HEK293 (cell line): ENCODE measurements at regions not wholly inside any gene's neighbourhood (a gene's known extent, or its start where the extent isn't known, plus 50 kb on each side); places are given as distances from the start of the nearest gene placed in this dataset.

Experiments
- CTCF ChIA-PET: fragments of 350-600 bp; formaldehyde crosslinking; extraction: SDS; loops from one replicate; lab custom pipeline; 2021; ENCODE audit warnings: antibody characterized with exemption; lab: Yijun Ruan, JAX
- POLR2A ChIA-PET: fragments of 300-600 bp; formaldehyde crosslinking; extraction: SDS; loops from one replicate; lab custom pipeline; 2020; ENCODE audit warnings: antibody characterized with exemption, inconsistent platforms; lab: Yijun Ruan, JAX
- H3K27ac ChIP-seq: fragments of 200-500 bp; sonication (Bioruptor generic); 2 replicates; pipeline ENCODE4 v1.5.1; 2014; ENCODE audit warnings: low read depth, low read length, control low read depth, inconsistent platforms; ENCODE audit errors: extremely low read depth
- H3K36me3 ChIP-seq, 2 experiments: fragments of 200-500 bp in 1 of 2; sonication (Bioruptor generic) in 1 of 2; 1 replicate in 1 of 2; 2 replicates in 1 of 2; pipeline ENCODE4 v1.5.1; 2014 to 2017; ENCODE audit warnings: inconsistent platforms in 2 of 2, low read length in 2 of 2; ENCODE audit not compliant: control insufficient read depth in 2 of 2, insufficient read depth in 1 of 2
- H3K4me1 ChIP-seq: fragments of 200-500 bp; sonication (Bioruptor generic); 2 replicates; pipeline ENCODE4 v1.5.1; 2014; ENCODE audit warnings: mild to moderate bottlenecking, low read length, inconsistent platforms; ENCODE audit not compliant: control insufficient read depth, insufficient read depth
- H3K4me3 ChIP-seq: 2 replicates; pipeline ENCODE4 v1.5.1; 2011; ENCODE audit warnings: low read depth, mild to moderate bottlenecking, control low read depth, low read length, moderate library complexity
- H3K9me3 ChIP-seq: fragments of 200-500 bp; sonication (Bioruptor generic); 2 replicates; pipeline ENCODE4 v1.5.1; 2014; ENCODE audit warnings: low read depth, low read length, inconsistent platforms; ENCODE audit not compliant: control insufficient read depth, insufficient read depth
- BCL11B ChIP-seq: fragments of 450-650 bp; formaldehyde crosslinking; IDR thresholded peaks from 2 replicates; pipeline ENCODE4 v1.5.1; 2016; ENCODE audit warnings: low read depth, missing biosample characterization, missing genetic modification characterization
- EGR2 ChIP-seq: fragments of 450-650 bp; formaldehyde crosslinking; IDR thresholded peaks from 2 replicates; pipeline ENCODE4 v1.5.1; 2016; ENCODE audit warnings: low read depth, missing biosample characterization, missing genetic modification characterization
- HIC1 ChIP-seq: fragments of 450-650 bp; formaldehyde crosslinking; IDR thresholded peaks from 2 replicates; pipeline ENCODE4 v1.5.1; 2016; ENCODE audit warnings: missing biosample characterization, missing genetic modification characterization
- KLF10 ChIP-seq: fragments of 450-650 bp; IDR thresholded peaks from 2 replicates; pipeline ENCODE4 v1.5.1; 2018; ENCODE audit warnings: missing biosample characterization, mild to moderate bottlenecking, missing genetic modification characterization
- KLF9 ChIP-seq: fragments of 450-650 bp; formaldehyde crosslinking; IDR thresholded peaks from 2 replicates; pipeline ENCODE4 v1.5.1; 2016; ENCODE audit warnings: missing biosample characterization, missing genetic modification characterization, low read depth
- OSR2 ChIP-seq: fragments of 450-650 bp; formaldehyde crosslinking; IDR thresholded peaks from 2 replicates; pipeline ENCODE4 v1.5.1; 2016; ENCODE audit warnings: missing biosample characterization, missing genetic modification characterization
- OVOL3 ChIP-seq: fragments of 450-650 bp; formaldehyde crosslinking; IDR thresholded peaks from 2 replicates; pipeline ENCODE4 v1.5.1; 2016; ENCODE audit warnings: missing biosample characterization, missing genetic modification characterization
- SCRT1 ChIP-seq: fragments of 450-650 bp; formaldehyde crosslinking; IDR thresholded peaks from 2 replicates; pipeline ENCODE4 v1.5.1; 2016; ENCODE audit warnings: missing biosample characterization, missing genetic modification characterization, borderline replicate concordance
- SCRT2 ChIP-seq: fragments of 450-650 bp; formaldehyde crosslinking; IDR thresholded peaks from 2 replicates; pipeline ENCODE4 v1.5.1; 2016; ENCODE audit warnings: missing biosample characterization, missing genetic modification characterization
- ZBTB1 ChIP-seq: fragments of 450-650 bp; formaldehyde crosslinking; IDR thresholded peaks from 2 replicates; pipeline ENCODE4 v1.5.1; 2016; ENCODE audit warnings: missing biosample characterization, missing genetic modification characterization
- ZNF114 ChIP-seq: fragments of 450-650 bp; formaldehyde crosslinking; IDR thresholded peaks from 2 replicates; pipeline ENCODE4 v1.5.0; 2017; ENCODE audit warnings: missing biosample characterization, missing genetic modification characterization
- ZNF140 ChIP-seq: fragments of 450-650 bp; formaldehyde crosslinking; IDR thresholded peaks from 2 replicates; pipeline ENCODE4 v1.5.1; 2016; ENCODE audit warnings: missing biosample characterization, missing genetic modification characterization
- ZNF175 ChIP-seq: fragments of 450-650 bp; formaldehyde crosslinking; IDR thresholded peaks from 2 replicates; pipeline ENCODE4 v1.5.1; 2016; ENCODE audit warnings: missing biosample characterization, missing genetic modification characterization
- ZNF214 ChIP-seq: fragments of 450-650 bp; formaldehyde crosslinking; IDR thresholded peaks from 2 replicates; pipeline ENCODE4 v1.5.1; 2017; ENCODE audit warnings: missing biosample characterization, mild to moderate bottlenecking, missing genetic modification characterization, borderline replicate concordance
- ZNF223 ChIP-seq: fragments of 450-650 bp; formaldehyde crosslinking; IDR thresholded peaks from 2 replicates; pipeline ENCODE4 v1.5.1; 2016; ENCODE audit warnings: missing biosample characterization, missing genetic modification characterization
- ZNF335 ChIP-seq: fragments of 450-650 bp; formaldehyde crosslinking; conservative IDR thresholded peaks from 2 replicates; pipeline ENCODE4 v1.5.1; 2016; ENCODE audit warnings: missing biosample characterization, missing genetic modification characterization
- ZNF350 ChIP-seq: fragments of 450-650 bp; formaldehyde crosslinking; IDR thresholded peaks from 2 replicates; pipeline ENCODE4 v1.5.0; 2017; ENCODE audit warnings: missing biosample characterization, mild to moderate bottlenecking, missing genetic modification characterization
- ZNF514 ChIP-seq: fragments of 450-650 bp; formaldehyde crosslinking; IDR thresholded peaks from 2 replicates; pipeline ENCODE4 v1.5.1; 2016; ENCODE audit warnings: missing biosample characterization, missing genetic modification characterization
- ZNF596 ChIP-seq: fragments of 450-650 bp; IDR thresholded peaks from 2 replicates; pipeline ENCODE4 v1.5.0; 2018; ENCODE audit warnings: missing biosample characterization, mild to moderate bottlenecking, missing genetic modification characterization, moderate library complexity
- ZNF621 ChIP-seq: fragments of 450-650 bp; formaldehyde crosslinking; IDR thresholded peaks from 2 replicates; pipeline ENCODE4 v1.5.1; 2017; ENCODE audit warnings: missing biosample characterization, missing genetic modification characterization
- ZNF830 ChIP-seq: fragments of 450-650 bp; IDR thresholded peaks from 2 replicates; pipeline ENCODE4 v1.5.0; 2018; ENCODE audit warnings: missing biosample characterization, missing genetic modification characterization, low read depth, mild to moderate bottlenecking, moderate library complexity
- TF ChIP-seq, protein P1 (sequence below): fragments of 450-650 bp; formaldehyde crosslinking; IDR thresholded peaks from 2 replicates; pipeline ENCODE4 v1.5.1; 2016; ENCODE audit warnings: missing biosample characterization, missing genetic modification characterization
- TF ChIP-seq, protein P2 (sequence below): fragments of 450-650 bp; formaldehyde crosslinking; IDR thresholded peaks from 2 replicates; pipeline ENCODE4 v1.5.1; 2017; ENCODE audit warnings: missing biosample characterization, missing genetic modification characterization
- TF ChIP-seq, protein P3 (sequence below): fragments of 450-650 bp; formaldehyde crosslinking; IDR thresholded peaks from 2 replicates; pipeline ENCODE4 v1.5.1; 2016; ENCODE audit warnings: missing biosample characterization, missing genetic modification characterization, borderline replicate concordance

- CTCF ChIA-PET, result no interaction called here
- Histone ChIP-seq H3K4me3 (no peak overlapping the region), H3K36me3 (no peaks in the 10 kb centered on the region), H3K4me1 (no peaks in the 10 kb centered on the region), H3K27ac (no peak overlapping the region), H3K9me3 (no peaks in the 10 kb centered on the region)
- TF ChIP-seq ZNF140 (no peak), HIC1 (no peak), OSR2 (tag by site-specific recombination) (no peak)
- POLR2A ChIA-PET, result no interaction called here
These were observed 515.7 kb downstream of the TCERG1L start for GRCh38 chr10:130795819-130796218.

GRCh38 chr10:130799532-130799931 lies 512.0 kb downstream of the TCERG1L start:
- ChIA-PET CTCF (interaction anchor here (0.6 kb wide), 1 partner anchor 519 kb away, joined by 3 read pairs; no protein-coding TSS in a partner anchor), POLR2A (no interaction called here)
- TF ChIP-seq OVOL3 (tag by site-specific recombination), result no peak
- no peak for TF ChIP-seq ZBTB1 (tag by site-specific recombination)
- TF ChIP-seq BCL11B (tag by site-specific recombination), result no peak
- TF ChIP-seq KLF9, result no peak
- TF ChIP-seq ZNF175 (tag by site-specific recombination), result no peak
- TF ChIP-seq ZNF830 (tag by site-specific recombination), result no peak
- no peak for TF ChIP-seq SCRT2 (tag by site-specific recombination)
- TF ChIP-seq, protein P1, sequence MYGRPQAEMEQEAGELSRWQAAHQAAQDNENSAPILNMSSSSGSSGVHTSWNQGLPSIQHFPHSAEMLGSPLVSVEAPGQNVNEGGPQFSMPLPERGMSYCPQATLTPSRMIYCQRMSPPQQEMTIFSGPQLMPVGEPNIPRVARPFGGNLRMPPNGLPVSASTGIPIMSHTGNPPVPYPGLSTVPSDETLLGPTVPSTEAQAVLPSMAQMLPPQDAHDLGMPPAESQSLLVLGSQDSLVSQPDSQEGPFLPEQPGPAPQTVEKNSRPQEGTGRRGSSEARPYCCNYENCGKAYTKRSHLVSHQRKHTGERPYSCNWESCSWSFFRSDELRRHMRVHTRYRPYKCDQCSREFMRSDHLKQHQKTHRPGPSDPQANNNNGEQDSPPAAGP, result no peak
- Histone ChIP-seq H3K4me1 (no peaks in the 10 kb centered on the region), H3K36me3 (no peaks in the 10 kb centered on the region), H3K4me3 (no peak overlapping the region), H3K9me3 (no peaks in the 10 kb centered on the region), H3K27ac (no peak overlapping the region)

GRCh38 chr10:130800281-130800680 lies 511.2 kb downstream of the TCERG1L start:
- CTCF ChIA-PET, result interaction anchor here (0.6 kb wide), 2 partner anchors 19 to 518 kb away, joined by 3 read pairs; no protein-coding TSS in a partner anchor
- POLR2A ChIA-PET, result no interaction called here
- no peak for TF ChIP-seq ZNF335 (tag by site-specific recombination)
- TF ChIP-seq, protein P2, sequence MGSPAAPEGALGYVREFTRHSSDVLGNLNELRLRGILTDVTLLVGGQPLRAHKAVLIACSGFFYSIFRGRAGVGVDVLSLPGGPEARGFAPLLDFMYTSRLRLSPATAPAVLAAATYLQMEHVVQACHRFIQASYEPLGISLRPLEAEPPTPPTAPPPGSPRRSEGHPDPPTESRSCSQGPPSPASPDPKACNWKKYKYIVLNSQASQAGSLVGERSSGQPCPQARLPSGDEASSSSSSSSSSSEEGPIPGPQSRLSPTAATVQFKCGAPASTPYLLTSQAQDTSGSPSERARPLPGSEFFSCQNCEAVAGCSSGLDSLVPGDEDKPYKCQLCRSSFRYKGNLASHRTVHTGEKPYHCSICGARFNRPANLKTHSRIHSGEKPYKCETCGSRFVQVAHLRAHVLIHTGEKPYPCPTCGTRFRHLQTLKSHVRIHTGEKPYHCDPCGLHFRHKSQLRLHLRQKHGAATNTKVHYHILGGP (tag by site-specific recombination), result no peak
- no peak for TF ChIP-seq KLF10 (tag by site-specific recombination)
- TF ChIP-seq ZNF596 (tag by site-specific recombination), result no peak
- no peak for TF ChIP-seq ZNF114 (tag by site-specific recombination)
- no peak for TF ChIP-seq ZNF621 (tag by site-specific recombination)
- TF ChIP-seq EGR2, result no peak
- TF ChIP-seq, protein P3, sequence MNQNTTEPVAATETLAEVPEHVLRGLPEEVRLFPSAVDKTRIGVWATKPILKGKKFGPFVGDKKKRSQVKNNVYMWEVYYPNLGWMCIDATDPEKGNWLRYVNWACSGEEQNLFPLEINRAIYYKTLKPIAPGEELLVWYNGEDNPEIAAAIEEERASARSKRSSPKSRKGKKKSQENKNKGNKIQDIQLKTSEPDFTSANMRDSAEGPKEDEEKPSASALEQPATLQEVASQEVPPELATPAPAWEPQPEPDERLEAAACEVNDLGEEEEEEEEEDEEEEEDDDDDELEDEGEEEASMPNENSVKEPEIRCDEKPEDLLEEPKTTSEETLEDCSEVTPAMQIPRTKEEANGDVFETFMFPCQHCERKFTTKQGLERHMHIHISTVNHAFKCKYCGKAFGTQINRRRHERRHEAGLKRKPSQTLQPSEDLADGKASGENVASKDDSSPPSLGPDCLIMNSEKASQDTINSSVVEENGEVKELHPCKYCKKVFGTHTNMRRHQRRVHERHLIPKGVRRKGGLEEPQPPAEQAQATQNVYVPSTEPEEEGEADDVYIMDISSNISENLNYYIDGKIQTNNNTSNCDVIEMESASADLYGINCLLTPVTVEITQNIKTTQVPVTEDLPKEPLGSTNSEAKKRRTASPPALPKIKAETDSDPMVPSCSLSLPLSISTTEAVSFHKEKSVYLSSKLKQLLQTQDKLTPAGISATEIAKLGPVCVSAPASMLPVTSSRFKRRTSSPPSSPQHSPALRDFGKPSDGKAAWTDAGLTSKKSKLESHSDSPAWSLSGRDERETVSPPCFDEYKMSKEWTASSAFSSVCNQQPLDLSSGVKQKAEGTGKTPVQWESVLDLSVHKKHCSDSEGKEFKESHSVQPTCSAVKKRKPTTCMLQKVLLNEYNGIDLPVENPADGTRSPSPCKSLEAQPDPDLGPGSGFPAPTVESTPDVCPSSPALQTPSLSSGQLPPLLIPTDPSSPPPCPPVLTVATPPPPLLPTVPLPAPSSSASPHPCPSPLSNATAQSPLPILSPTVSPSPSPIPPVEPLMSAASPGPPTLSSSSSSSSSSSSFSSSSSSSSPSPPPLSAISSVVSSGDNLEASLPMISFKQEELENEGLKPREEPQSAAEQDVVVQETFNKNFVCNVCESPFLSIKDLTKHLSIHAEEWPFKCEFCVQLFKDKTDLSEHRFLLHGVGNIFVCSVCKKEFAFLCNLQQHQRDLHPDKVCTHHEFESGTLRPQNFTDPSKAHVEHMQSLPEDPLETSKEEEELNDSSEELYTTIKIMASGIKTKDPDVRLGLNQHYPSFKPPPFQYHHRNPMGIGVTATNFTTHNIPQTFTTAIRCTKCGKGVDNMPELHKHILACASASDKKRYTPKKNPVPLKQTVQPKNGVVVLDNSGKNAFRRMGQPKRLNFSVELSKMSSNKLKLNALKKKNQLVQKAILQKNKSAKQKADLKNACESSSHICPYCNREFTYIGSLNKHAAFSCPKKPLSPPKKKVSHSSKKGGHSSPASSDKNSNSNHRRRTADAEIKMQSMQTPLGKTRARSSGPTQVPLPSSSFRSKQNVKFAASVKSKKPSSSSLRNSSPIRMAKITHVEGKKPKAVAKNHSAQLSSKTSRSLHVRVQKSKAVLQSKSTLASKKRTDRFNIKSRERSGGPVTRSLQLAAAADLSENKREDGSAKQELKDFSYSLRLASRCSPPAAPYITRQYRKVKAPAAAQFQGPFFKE (tag by site-specific recombination), result no peak
- no peak for TF ChIP-seq ZNF223
- TF ChIP-seq ZNF214 (tag by site-specific recombination), result no peak
- TF ChIP-seq ZNF350 (tag by site-specific recombination), result no peak
- no peak for TF ChIP-seq SCRT1 (tag by site-specific recombination)
- TF ChIP-seq ZNF514 (tag by site-specific recombination), result no peak

More at GRCh38 chr10:130800281-130800680, 511.2 kb downstream of the TCERG1L start:
- Histone ChIP-seq H3K9me3 (no peaks in the 10 kb centered on the region), H3K4me3 (no peak overlapping the region), H3K36me3 (no peaks in the 10 kb centered on the region), H3K4me1 (no peaks in the 10 kb centered on the region), H3K27ac (no peak overlapping the region)
